NCI-H69 (cell line): ENCODE measurements at regions not wholly inside any gene's neighbourhood (a gene's known extent, or its start where the extent isn't known, plus 50 kb on each side); places are given as distances from the start of the nearest gene placed in this dataset.
A peak's percentile ranks its signal among the peaks of the same experiment; 100 is the strongest.
"Not testable (repeated sequence)": the region's sequence is repeated elsewhere in the genome, so short reads cannot be mapped to it uniquely, and the experiment has no call there.

ENCODE experiments used
- DNase-seq: peaks from one replicate; lab custom pipeline; 2025; lab: John Stamatoyannopoulos, UW

- peak; percentile 3 for DNase-seq
Measured at GRCh38 chr13:75178436-75178835, 303.5 kb downstream of the TBC1D4 start.

GRCh38 chr13:75175575-75175974 lies 306.4 kb downstream of the TBC1D4 start:
- DNase-seq = no peak

- not testable (repeated sequence) for DNase-seq
Measured at GRCh38 chr13:75175097-75175496, 306.9 kb downstream of the TBC1D4 start.

GRCh38 chr13:75174481-75174880 lies 307.5 kb downstream of the TBC1D4 start:
- no peak for DNase-seq

- peak; percentile 42 for DNase-seq
Measured at GRCh38 chr13:75173457-75174356, 308.3 kb downstream of the TBC1D4 start.

GRCh38 chr13:75170311-75170710 lies 311.7 kb downstream of the TBC1D4 start:
- peak; percentile 0 for DNase-seq

GRCh38 chr13:75165543-75166230 lies 316.3 kb downstream of the TBC1D4 start:
- DNase-seq = no peak

GRCh38 chr13:75161804-75162203 lies 320.2 kb downstream of the TBC1D4 start:
- DNase-seq = no peak

GRCh38 chr13:75160984-75161383 lies 321.0 kb downstream of the TBC1D4 start:
- DNase-seq = no peak

GRCh38 chr13:75154331-75154730 lies 327.6 kb downstream of the TBC1D4 start:
- DNase-seq = no peak

- no peak for DNase-seq
Measured at GRCh38 chr13:75153834-75154233, 328.1 kb downstream of the TBC1D4 start.

GRCh38 chr13:75153386-75153785 lies 328.6 kb downstream of the TBC1D4 start:
- DNase-seq = no peak

- no peak for DNase-seq
Measured at GRCh38 chr13:75151081-75151643, 330.8 kb downstream of the TBC1D4 start.

- DNase-seq = no peak
Measured at GRCh38 chr13:75149776-75150175, 332.2 kb downstream of the TBC1D4 start.

- DNase-seq = no peak
Measured at GRCh38 chr13:75147946-75148345, 334.0 kb downstream of the TBC1D4 start.

GRCh38 chr13:75146436-75146835 lies 335.5 kb downstream of the TBC1D4 start:
- no peak for DNase-seq

GRCh38 chr13:75145927-75146326 lies 336.0 kb downstream of the TBC1D4 start:
- DNase-seq = no peak

- DNase-seq = no peak
Measured at GRCh38 chr13:75139291-75139690, 342.7 kb downstream of the TBC1D4 start.

- no peak for DNase-seq
Measured at GRCh38 chr13:75137911-75138571, 343.9 kb downstream of the TBC1D4 start.

- DNase-seq = no peak
Measured at GRCh38 chr13:75136151-75136550, 345.8 kb downstream of the TBC1D4 start.

GRCh38 chr13:75135325-75135825 lies 346.6 kb downstream of the TBC1D4 start:
- DNase-seq = no peak
